A204.1 (cell line): ENCODE measurements at regions not wholly inside any gene's neighbourhood (a gene's known extent, or its start where the extent isn't known, plus 50 kb on each side); places are given as distances from the start of the nearest gene placed in this dataset.
"Not testable (repeated sequence)": the region's sequence is repeated elsewhere in the genome, so short reads cannot be mapped to it uniquely, and the experiment has no call there.

Experiments
- FAIRE-seq: peaks from 2 replicates; lab custom pipeline; 2012; peaks lifted over from hg19 to GRCh38; lab: Jason Lieb, UNC

DNA sequence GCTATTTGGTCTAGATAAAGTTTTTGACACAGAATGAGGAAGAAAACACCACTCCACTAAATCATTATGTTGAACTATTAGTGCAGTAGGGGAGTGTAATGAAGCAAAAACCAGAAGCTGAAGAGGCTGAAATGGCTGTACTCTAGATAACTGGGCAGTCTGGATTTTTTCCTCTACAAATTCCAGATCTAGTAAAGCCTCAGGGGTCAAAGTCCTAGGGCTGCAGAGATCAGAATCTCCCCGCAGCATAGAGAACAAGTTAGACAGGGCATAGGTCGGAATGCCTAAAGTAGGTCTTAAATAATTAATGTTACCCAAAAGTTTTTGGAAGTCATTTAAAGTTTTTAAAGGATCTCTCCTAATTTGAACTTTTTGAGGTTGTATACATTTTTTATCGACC is 180.9 kb downstream of the OTOP1 start:
- not testable (repeated sequence) for FAIRE-seq

DNA sequence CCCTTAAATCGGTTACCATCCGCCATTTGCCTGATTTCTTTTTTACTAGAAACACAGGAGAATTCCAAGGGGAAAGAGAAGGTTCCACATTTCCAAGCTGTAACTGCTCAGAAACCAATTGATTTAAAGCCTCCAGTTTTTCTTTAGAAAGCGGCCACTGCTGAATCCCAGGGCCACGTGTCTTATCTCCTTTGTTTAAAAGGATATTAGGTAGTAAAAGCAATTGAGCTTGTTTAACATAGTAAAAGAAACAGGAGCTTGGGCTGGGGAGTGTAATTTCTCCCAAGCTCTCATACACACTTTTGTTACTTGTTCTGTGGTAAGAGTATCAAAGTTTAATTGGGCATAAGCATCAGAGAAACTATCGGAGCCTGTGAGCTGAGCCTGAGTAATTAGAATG is 180.0 kb downstream of the OTOP1 start:
- not testable (repeated sequence) for FAIRE-seq

DNA sequence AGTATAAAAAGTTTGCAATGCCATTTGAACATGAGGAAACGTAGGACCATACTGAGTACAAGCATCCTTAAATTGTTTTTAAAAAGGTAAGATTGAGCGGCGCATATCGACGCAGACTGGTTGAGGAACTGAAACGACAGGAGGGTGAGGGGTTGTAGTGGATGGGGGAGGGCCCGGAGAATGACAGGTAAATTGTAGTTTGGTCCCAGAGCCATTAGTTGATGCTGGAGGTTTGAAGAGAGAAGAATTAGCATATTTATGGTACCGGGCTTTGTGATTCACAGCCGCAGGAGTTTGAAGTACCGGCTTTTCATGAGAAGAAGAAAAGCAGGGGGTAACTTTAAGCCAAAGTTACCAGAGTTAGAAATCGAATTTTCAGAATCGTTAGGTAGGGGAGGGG is 179.5 kb downstream of the OTOP1 start:
- not testable (repeated sequence) for FAIRE-seq

DNA sequence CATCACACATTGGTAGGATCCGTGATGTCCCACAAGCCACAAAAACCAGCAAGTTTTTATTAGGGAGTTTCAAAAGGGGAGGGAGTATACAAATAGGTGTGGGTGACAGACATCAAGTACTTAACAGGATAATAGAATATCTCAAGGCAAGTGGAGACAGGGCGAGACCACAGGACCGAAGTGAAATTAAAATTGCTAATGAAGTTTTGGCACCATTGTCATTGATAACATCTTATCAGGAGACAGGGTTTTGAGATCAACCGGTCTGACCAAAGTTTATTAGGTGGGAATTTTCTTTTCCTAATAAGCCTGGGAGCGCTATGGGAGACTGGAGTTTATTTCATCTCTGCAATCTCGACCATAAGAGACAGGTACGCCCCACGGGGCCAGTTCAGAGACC is 178.5 kb downstream of the OTOP1 start:
- not testable (repeated sequence) for FAIRE-seq

DNA sequence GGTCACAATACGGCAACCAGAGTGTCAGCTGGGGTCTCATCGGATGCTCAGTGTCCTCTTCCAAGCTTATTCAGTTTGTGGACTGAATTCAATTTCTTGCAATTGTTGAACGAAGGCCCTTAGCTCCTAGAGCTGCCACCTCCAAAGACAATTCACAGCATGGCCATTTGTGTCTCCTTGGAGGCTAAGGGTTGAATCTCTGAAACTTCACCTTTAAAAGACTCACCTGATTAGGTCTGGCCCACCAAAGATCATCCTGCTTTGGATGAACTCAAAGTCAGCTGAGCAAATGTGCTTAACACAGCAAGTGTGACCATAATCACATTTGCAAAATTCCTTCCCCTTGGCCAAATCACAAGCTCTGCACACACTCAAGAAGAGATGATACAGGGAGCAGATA is 175.9 kb downstream of the OTOP1 start:
- FAIRE-seq: not testable (repeated sequence)

DNA sequence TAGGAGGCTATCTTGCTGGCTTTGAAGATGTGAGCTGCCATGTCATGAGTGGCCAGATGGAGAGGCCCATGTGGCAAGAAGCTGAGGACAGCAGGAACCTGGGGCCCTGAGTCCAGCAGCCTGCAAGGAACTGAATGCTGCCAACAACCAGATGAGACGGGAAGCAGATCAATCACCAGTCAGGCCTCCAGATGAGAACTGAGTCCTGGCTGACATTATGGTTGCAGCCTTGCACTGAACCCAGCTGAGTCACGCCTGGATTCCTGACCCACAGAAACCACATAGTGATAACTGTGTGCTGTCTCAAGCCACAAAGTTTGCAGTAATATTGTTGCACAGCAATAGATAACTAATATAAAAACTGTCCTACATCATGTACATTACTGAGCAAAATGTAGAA is 173.8 kb downstream of the OTOP1 start:
- not testable (repeated sequence) for FAIRE-seq

DNA sequence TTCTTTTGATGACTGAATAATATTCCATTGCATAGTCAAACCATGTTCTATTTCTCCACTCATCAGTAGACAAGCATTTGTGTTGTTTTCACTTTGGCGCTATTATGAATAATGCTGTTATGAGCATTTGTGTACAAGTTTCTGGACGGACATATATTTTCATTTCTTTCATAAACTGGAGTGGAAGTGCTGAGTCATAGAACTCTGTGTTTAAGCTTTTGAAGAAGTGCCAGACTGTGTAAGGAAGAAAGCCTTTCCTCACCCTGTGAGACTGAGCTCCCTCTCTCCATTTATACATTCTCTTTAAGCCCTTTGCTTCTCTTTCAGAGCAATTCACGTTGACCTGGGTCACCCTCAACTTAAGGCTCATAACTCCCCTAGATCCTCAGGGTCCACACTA is 169.5 kb downstream of the OTOP1 start:
- not testable (repeated sequence) for FAIRE-seq

DNA sequence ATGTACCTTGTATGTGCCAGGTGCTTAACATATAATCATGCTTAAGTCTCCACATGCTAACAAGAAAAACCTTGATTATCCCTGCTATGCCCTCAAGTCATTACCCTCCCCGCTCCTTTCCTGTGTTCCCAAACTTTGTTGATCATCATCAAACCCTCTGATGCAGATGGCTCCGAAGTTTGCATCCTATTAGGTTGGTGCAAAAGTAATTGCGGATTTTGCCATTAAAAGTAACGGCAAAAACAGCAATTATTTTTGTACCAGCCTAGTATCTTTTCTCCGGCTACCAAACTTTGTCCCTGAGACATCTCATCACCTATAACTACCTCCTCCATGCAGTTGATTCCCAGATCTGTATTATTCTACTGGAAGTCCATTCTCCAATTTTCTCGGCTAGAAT is 142.6 kb downstream of the OTOP1 start:
- FAIRE-seq: not testable (repeated sequence)

DNA sequence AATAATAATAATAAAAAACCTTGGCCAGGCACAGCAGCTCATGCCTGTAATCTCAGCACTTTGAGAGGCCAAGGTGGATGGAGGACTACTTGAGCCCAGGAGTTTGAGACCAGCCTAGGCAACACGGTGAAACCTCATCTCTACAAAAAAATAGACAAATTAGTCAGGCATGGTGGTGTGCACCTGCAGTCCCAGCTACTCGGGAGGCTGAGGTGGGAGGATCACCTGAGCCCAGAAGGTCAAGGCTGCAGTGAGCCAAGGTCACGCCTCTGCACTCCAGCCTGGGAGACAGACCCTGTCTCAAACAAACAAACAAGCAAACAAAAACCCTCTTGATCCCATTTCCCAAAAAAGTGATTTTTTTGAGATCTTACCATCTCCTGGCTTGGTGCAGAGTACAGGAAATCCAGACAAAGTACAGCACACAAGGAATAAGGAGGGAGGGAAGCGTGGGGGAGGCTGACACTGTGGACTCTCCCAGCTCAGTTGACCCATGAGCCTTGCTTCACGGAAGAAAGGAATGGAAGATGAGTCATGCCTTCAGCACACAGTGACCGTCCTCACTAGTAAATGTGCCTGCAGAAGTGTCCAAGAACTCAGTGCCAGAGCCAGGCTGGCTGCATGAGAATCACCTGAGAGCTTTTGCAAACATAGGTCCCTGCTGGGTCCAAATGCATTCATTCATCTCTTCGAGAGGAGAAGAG is 136.9 kb downstream of the OTOP1 start:
- FAIRE-seq: not testable (repeated sequence)

DNA sequence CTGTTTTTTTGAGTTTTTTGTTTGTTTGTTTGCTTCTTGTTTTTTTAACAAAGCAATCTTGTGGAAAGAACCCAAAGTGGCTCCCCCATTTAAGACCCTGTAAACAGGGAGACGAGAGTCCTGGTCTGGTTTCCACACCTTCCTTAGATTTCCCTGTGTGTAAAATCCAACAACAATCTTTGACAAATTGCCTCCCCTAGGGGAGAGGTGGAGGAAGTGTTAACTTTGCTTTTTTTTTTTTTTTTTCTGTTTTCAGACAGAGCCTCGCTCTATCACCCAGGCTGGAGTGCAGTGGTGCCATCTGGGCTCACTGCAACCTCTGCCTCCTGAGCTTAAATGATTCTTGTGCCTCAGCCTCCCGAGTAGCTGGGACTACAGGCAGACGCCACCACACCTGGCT is 136.0 kb downstream of the OTOP1 start:
- FAIRE-seq: not testable (repeated sequence)

DNA sequence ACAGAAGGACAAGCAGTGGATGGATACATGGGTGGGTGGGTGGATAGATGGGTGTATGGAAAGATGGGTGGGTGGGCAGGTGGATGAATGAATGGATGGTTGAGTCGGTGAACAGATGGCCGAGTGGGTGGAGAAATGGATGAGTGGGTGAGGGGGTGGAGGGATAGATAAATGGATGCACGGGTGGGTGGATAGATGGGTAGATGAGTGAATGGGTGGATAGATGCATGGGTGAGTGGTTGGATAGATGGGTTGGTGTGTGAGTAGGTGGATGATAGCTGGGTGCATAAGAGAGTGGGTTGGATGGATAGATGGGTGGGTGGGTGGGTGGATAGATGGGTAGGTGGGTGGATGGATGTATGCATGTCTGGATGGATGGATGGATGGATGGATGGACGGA is 134.6 kb downstream of the OTOP1 start:
- not testable (repeated sequence) for FAIRE-seq

DNA sequence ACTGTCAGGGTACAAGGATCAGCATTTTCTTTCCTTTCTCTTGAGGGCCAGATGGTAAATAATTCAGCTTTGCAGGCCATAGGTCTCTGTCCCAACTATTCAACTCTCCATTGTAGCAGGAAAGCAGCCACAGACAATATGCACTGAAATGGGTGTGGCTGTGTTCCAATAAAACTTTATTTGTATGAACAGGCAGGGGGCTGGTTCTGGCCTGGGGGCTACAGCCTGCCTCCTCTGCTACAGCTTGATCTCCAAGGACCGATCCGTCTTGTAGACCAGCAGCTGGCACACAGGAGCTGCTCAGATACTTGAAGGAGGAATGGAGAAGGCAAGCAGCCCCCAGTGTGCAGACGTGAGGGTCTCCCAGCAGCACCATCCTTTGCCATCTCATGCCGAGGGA is 127.1 kb downstream of the OTOP1 start:
- FAIRE-seq: not testable (repeated sequence)

DNA sequence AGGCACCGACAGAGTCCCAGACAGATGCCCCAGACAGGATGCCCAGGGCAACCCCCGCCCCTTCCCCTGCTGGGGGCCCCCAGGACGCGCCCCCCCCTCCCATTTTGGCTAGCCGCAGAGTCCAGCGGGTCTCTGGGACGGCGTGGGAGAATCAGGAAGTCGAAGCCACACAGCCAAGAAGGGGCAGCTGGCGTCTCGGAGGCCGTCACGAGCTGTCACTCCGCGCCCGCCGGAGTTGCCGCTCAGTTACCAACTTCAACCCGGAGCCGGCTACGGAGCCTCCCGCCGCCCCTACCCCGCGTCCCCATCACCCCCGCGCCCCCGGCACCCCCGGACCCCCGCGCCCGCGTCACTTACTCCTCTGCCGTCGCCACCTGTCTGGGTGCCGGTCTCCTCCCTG is 119.8 kb downstream of the OTOP1 start:
- not testable (repeated sequence) for FAIRE-seq

DNA sequence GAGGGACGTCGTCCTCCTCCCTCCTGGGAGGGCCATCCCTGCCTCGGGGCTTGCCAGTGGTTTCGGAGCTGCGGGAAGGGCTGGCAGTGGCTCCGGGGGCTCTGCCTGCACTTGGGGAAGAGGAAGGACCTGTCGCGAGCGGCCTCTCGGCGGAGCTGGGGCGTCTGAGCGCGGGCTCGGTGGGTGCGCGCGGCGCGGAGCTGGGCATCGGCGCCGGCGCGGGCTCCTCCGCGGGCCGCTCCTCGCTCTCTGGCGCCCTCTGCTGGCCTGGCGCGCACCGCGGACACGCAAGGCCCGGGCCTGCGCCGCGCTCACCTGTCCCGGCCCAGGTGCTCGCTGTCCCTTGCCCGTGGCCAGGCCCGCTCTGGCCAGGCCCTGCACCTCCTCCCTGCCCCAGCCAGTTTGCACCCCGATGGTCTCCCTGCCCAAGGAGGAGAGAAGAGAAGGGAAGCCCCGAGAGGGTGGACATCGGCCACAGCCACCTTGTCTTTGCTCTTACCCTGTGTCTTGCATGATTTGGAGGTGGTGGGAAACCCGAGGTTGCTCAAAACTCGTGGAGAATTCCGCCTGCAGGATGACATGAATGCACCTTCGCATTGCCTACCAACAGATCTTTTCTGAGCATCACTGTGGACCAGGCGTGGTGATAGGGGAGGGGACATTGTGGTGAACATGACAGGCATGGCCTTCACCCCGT is 119.2 kb downstream of the OTOP1 start:
- not testable (repeated sequence) for FAIRE-seq

DNA sequence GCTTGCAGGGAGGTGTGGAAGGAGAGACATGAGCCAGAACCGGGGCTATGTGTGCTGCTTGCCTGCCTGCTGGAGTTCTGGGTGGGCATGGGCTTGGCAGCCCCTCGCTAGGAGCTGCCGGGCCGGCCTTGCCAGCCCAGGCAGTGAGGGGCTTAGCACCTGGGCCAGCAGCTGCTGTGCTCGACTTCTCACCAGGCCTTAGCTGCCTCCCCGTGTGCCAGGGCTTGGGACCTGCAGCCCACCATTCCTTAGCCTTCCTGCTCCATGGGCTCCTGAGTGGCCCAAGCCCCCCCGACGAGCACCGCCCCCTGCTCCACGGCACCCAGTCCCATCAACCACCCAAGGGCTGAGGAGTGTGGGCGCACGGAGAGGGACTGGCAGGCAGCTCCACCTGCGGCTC is 111.3 kb downstream of the OTOP1 start:
- not testable (repeated sequence) for FAIRE-seq

DNA sequence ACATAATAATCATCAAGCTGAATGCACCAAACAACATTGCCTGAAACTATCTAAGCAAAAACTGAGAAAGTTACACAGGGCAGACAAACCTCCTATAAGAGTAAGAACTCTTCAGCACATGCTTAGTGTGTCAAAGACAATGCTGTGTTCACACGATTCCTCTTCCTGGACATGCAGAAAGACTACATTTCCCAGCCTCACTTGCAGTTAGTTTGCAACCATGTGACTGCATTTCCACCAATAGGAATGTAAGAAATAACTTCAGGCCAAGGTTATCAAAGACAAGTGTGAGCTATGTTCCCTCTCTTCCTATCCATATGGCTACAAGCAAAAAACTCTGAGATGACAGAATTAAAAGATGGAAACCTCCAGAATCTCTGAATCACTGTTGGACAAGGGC is 109.8 kb downstream of the OTOP1 start:
- not testable (repeated sequence) for FAIRE-seq

DNA sequence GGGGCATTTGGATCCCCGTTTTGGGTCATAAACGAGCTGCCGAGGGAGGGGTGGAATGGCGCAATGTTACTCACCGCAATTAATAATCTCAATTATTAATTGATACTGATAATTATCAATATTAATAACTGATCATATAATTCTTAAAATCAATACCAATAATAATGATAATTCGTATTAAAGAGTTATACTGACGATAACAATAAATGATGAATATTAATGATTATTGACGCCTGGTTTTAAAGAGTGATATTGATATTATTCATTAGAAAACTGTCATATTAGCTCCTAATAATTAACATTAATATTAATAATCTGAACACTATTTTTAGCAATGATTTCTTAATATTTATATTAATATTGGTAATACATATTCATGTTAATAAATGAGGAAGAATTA is 92.4 kb downstream of the OTOP1 start:
- FAIRE-seq: not testable (repeated sequence)

DNA sequence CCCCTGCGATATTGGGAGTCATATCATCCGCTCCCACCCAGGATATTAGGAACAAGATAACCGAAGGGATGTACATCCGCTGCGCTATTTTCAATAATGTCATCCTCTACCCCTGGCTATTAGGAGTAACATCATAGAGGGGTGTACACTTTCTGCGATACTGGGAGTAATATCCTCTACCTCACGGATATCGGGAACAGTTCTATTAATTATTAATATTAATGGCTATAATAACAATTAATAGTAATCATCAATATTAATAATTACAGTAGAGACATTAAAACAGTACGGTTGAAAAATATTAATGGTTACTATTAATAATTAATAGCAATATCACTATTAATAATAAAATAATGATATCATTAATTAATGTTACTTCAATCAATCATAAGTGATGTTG is 90.1 kb downstream of the OTOP1 start:
- not testable (repeated sequence) for FAIRE-seq
